GM12878 (cell line): ENCODE measurements at regions not wholly inside any gene's neighbourhood (a gene's known extent, or its start where the extent isn't known, plus 50 kb on each side); places are given as distances from the start of the nearest gene placed in this dataset.

Experiments used
- ATAC-seq: fragments of 200-7000 bp; cut with Tn5 transposase; 3 replicates; pipeline ENCODE4 v1.9.1; 2020; ENCODE audit warnings: mild to moderate bottlenecking, moderate library complexity
- BruUV-seq: library from RNA; stranded (reverse); fragments of 400-500 nt; replicated peaks from 2 replicates; lab custom pipeline; 2021; lab: Mats Ljungman, UMichigan
- CTCF ChIA-PET: fragments of 300-600 bp; sonication (Branson Sonifier 250); formaldehyde crosslinking; extraction: SDS; loops from one replicate; lab custom pipeline; 2021; ENCODE audit warnings: inconsistent platforms; lab: Yijun Ruan, JAX
- POLR2A ChIA-PET: fragments of 350-600 bp; formaldehyde crosslinking; extraction: SDS; loops from one replicate; lab custom pipeline; 2021; ENCODE audit warnings: inconsistent platforms; lab: Charles Lee
- RAD21 ChIA-PET: fragments of 300-600 bp; sonication (Branson Sonifier 250); formaldehyde crosslinking; loops from one replicate; lab custom pipeline; 2023; ENCODE audit warnings: antibody characterized with exemption; ENCODE audit not compliant: unreplicated experiment; lab: Charles Lee
- SMC1A ChIA-PET: fragments of 300-600 bp; sonication (Branson Sonifier 250); formaldehyde crosslinking; loops from one replicate; lab custom pipeline; 2023; ENCODE audit not compliant: unreplicated experiment, uncharacterized antibody; lab: Charles Lee
- DNase-seq: peaks from one replicate; pipeline ENCODE4 v3.0.0-alpha.2; 2011; ENCODE audit warnings: low read depth, low spot score
- FAIRE-seq: peaks from 3 replicates; lab custom pipeline; 2011; peaks lifted over from hg19 to GRCh38; lab: Jason Lieb, UNC
- H2AFZ ChIP-seq: 2 replicates; pipeline ENCODE4 v1.6.0; 2011; ENCODE audit warnings: low read depth, low read length, control low read depth; ENCODE audit not compliant: control insufficient read depth
- H3K27ac ChIP-seq: 2 replicates; pipeline ENCODE4 v1.5.1; 2011; ENCODE audit warnings: control low read depth; ENCODE audit not compliant: control insufficient read depth, insufficient read depth
- H3K27me3 ChIP-seq, 2 experiments: replicated peaks in 1 of 2; 2 replicates each; pipeline versions ENCODE4 v1.6.0 to v1.6.1; 2011; ENCODE audit warnings: low read length in 1 of 2; ENCODE audit not compliant: control insufficient read depth in 2 of 2, insufficient read depth in 2 of 2
- H3K36me3 ChIP-seq, 2 experiments: 2 replicates each; pipeline ENCODE4 v1.5.1; 2011; ENCODE audit warnings: low read length in 1 of 2; ENCODE audit not compliant: control insufficient read depth in 2 of 2, insufficient read depth in 2 of 2
- H3K4me1 ChIP-seq: 2 replicates; pipeline ENCODE4 v1.6.1; 2011; ENCODE audit warnings: mild to moderate bottlenecking, low read length, moderate library complexity, mixed read lengths; ENCODE audit not compliant: control insufficient read depth, insufficient read depth
- H3K4me2 ChIP-seq: 2 replicates; pipeline ENCODE4 v1.6.0; 2011; ENCODE audit warnings: control low read depth; ENCODE audit not compliant: control insufficient read depth, insufficient read depth
- H3K4me3 ChIP-seq: fragments of 200-600 bp; sonication (generic); 2 replicates; pipeline ENCODE4 v1.5.1; 2016
- H3K79me2 ChIP-seq: 2 replicates; pipeline ENCODE4 v1.6.0; 2011; ENCODE audit warnings: low read length; ENCODE audit not compliant: control insufficient read depth, insufficient read depth
- H3K9ac ChIP-seq: 2 replicates; pipeline ENCODE4 v1.8.0; 2011; ENCODE audit warnings: low read length, control low read depth, mixed read lengths; ENCODE audit not compliant: control insufficient read depth, insufficient read depth
- H3K9me3 ChIP-seq: replicated peaks from 3 replicates; pipeline ENCODE4 v1.5.1; 2011; ENCODE audit warnings: mild to moderate bottlenecking, low read length; ENCODE audit not compliant: control insufficient read depth, insufficient read depth
- H4K20me1 ChIP-seq: 2 replicates; pipeline ENCODE4 v1.6.0; 2011; ENCODE audit not compliant: control insufficient read depth, insufficient read depth
- CREM ChIP-seq: IDR thresholded peaks from 2 replicates; pipeline ENCODE4 v1.6.1; 2014; ENCODE audit warnings: antibody characterized with exemption, low read depth
- DPF2 ChIP-seq: fragments of 450-650 bp; IDR thresholded peaks from 2 replicates; pipeline ENCODE4 v1.6.1; 2017; ENCODE audit warnings: mild to moderate bottlenecking
- EGR1 ChIP-seq, 2 experiments: IDR thresholded peaks; 1 replicate in 1 of 2; 2 replicates in 1 of 2; pipeline ENCODE4 v1.6.1; 2011 to 2012; ENCODE audit warnings: low read depth in 2 of 2, low read length in 2 of 2, borderline replicate concordance in 1 of 2, mild to moderate bottlenecking in 1 of 2, moderate library complexity in 1 of 2
- HDAC6 ChIP-seq: fragments of 200-600 bp; sonication (generic); IDR thresholded peaks from one replicate; pipeline ENCODE4 v1.8.0; 2017; ENCODE audit warnings: antibody characterized with exemption; ENCODE audit not compliant: unreplicated experiment
- JUNB ChIP-seq: IDR thresholded peaks from 2 replicates; pipeline ENCODE4 v1.6.1; 2016; ENCODE audit warnings: antibody characterized with exemption, mild to moderate bottlenecking
- POLR2AphosphoS5 ChIP-seq: IDR thresholded peaks from 2 replicates; pipeline ENCODE4 v1.6.1; 2011; ENCODE audit warnings: mild to moderate bottlenecking, low read length, inconsistent platforms
- RAD51 ChIP-seq: fragments of 450-650 bp; IDR thresholded peaks from 2 replicates; pipeline ENCODE4 v1.6.1; 2016; ENCODE audit warnings: moderate library complexity, mild to moderate bottlenecking, inconsistent platforms
- RUNX3 ChIP-seq: IDR thresholded peaks from 2 replicates; pipeline ENCODE4 v1.6.1; 2012; ENCODE audit warnings: low read length, inconsistent platforms
- SMARCA5 ChIP-seq: fragments of 450-650 bp; IDR thresholded peaks from 2 replicates; pipeline ENCODE4 v1.6.1; 2017; ENCODE audit warnings: mild to moderate bottlenecking
- TARDBP ChIP-seq: IDR thresholded peaks from 2 replicates; pipeline ENCODE4 v1.6.1; 2016; ENCODE audit warnings: borderline replicate concordance
- WGBS: methylation state at CpG from one replicate; pipeline ENCODE4 v1.1.6; 2016; ENCODE audit warnings: low lambda C conversion rate; ENCODE audit not compliant: insufficient replicate concordance, insufficient coverage; ENCODE audit errors: missing lambda C conversion rate; 5-methylcytosine and 5-hydroxymethylcytosine counted together
- in situ Hi-C: fragments of 300-500 bp; cut with MboI; formaldehyde crosslinking; loops from 9 replicates; pipeline ENCODE4 v1.14.3; 2018; ENCODE audit warnings: mixed read lengths
- intact Hi-C: fragments of 100-400 bp; cut with micrococcal nuclease; formaldehyde crosslinking; loops from one replicate; pipeline ENCODE4 v1.14.2; 2022; ENCODE audit not compliant: unreplicated experiment
- TF ChIP-seq, protein P1 (sequence below): fragments of 450-650 bp; IDR thresholded peaks from 2 replicates; pipeline ENCODE4 v1.6.1; 2017; ENCODE audit warnings: mild to moderate bottlenecking
- TF ChIP-seq, protein P2 (sequence below): fragments of 450-650 bp; IDR thresholded peaks from 2 replicates; pipeline ENCODE4 v1.6.1; 2016; ENCODE audit warnings: mild to moderate bottlenecking
- TF ChIP-seq, protein P3 (sequence below): fragments of 450-650 bp; IDR thresholded peaks from 2 replicates; pipeline ENCODE4 v1.6.1; 2017; ENCODE audit warnings: mild to moderate bottlenecking, low read depth, inconsistent platforms; ENCODE audit not compliant: poor library complexity, severe bottlenecking
- TF ChIP-seq, protein P4 (sequence below): fragments of 450-650 bp; IDR thresholded peaks from 2 replicates; pipeline ENCODE4 v1.6.1; 2016; ENCODE audit warnings: mild to moderate bottlenecking
- TF ChIP-seq, protein P5 (sequence below): fragments of 450-650 bp; IDR thresholded peaks from 2 replicates; pipeline ENCODE4 v1.6.1; 2017; ENCODE audit warnings: antibody characterized with exemption, mild to moderate bottlenecking, moderate library complexity

DNA sequence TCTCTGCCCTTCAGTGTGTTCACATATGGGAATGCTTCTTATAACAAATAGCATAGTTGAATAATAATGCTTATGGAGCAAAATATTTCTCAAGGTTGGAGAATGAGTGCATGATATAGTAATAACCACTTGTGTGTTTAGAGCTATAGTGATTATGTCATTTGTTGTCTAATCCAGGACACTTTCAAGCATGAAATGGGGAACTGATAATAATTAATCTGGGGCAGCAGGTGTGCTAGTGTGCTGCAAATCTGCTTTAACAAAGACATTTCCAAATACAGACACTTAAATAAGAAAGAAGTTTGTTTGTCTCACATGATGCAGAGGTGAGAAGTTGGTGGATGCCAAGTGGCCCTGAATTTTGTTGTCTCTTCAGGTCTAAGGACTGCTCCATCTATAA lies 579.3 kb upstream of the GRM7 start (continued):
- TF ChIP-seq, protein P1, sequence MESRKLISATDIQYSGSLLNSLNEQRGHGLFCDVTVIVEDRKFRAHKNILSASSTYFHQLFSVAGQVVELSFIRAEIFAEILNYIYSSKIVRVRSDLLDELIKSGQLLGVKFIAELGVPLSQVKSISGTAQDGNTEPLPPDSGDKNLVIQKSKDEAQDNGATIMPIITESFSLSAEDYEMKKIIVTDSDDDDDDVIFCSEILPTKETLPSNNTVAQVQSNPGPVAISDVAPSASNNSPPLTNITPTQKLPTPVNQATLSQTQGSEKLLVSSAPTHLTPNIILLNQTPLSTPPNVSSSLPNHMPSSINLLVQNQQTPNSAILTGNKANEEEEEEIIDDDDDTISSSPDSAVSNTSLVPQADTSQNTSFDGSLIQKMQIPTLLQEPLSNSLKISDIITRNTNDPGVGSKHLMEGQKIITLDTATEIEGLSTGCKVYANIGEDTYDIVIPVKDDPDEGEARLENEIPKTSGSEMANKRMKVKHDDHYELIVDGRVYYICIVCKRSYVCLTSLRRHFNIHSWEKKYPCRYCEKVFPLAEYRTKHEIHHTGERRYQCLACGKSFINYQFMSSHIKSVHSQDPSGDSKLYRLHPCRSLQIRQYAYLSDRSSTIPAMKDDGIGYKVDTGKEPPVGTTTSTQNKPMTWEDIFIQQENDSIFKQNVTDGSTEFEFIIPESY = no peak
- TF ChIP-seq RAD51 (no peak), JUNB (no peak), RUNX3 (no peak)
- TF ChIP-seq, protein P2, sequence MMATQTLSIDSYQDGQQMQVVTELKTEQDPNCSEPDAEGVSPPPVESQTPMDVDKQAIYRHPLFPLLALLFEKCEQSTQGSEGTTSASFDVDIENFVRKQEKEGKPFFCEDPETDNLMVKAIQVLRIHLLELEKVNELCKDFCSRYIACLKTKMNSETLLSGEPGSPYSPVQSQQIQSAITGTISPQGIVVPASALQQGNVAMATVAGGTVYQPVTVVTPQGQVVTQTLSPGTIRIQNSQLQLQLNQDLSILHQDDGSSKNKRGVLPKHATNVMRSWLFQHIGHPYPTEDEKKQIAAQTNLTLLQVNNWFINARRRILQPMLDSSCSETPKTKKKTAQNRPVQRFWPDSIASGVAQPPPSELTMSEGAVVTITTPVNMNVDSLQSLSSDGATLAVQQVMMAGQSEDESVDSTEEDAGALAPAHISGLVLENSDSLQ = no peak
- TF ChIP-seq, protein P3, sequence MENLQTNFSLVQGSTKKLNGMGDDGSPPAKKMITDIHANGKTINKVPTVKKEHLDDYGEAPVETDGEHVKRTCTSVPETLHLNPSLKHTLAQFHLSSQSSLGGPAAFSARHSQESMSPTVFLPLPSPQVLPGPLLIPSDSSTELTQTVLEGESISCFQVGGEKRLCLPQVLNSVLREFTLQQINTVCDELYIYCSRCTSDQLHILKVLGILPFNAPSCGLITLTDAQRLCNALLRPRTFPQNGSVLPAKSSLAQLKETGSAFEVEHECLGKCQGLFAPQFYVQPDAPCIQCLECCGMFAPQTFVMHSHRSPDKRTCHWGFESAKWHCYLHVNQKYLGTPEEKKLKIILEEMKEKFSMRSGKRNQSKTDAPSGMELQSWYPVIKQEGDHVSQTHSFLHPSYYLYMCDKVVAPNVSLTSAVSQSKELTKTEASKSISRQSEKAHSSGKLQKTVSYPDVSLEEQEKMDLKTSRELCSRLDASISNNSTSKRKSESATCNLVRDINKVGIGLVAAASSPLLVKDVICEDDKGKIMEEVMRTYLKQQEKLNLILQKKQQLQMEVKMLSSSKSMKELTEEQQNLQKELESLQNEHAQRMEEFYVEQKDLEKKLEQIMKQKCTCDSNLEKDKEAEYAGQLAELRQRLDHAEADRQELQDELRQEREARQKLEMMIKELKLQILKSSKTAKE = no peak

DNA sequence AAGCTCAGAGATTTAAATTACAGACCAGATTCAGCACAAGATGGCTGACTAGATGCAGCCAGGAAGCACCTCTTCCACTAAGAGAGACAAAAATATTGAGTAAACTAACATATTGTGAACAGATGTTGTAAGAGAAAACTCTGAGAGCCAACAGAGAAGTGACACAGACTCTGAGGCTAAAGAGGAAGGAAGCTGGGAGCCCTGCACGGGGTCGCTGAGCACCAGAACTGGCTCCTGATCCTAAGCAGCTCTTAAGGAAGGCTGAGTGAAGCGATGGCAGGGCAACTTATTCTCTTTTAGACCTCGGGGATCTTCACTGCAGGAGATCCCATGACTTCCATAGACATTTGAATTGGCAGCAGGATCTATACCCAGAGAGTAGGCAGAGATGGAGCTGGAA lies 578.0 kb upstream of the GRM7 start:
- Histone ChIP-seq H3K4me3 (no peak overlapping the region), H3K36me3 (no peaks in the 10 kb centered on the region; a peak in 1 of 4 replicates), H3K27ac (no peak overlapping the region), H3K4me1 (no peaks in the 10 kb centered on the region), H2AFZ (peak overlapping the region; percentile 15), H3K9me3 (no peaks in the 10 kb centered on the region; the same call in 2 of the 3 replicates), H4K20me1 (no peaks in the 10 kb centered on the region), H3K79me2 (no peaks in the 10 kb centered on the region), H3K4me2 (no peak overlapping the region), H3K9ac (no peak overlapping the region), H3K27me3 (no peaks in the 10 kb centered on the region)
- SMC1A ChIA-PET = interaction anchor here (1.2 to 2.2 kb wide), 3 partner anchors 10 to 396 kb away, joined by 3 to 6 read pairs (median 3); no protein-coding TSS in a partner anchor
- CTCF ChIA-PET = no interaction called here
- intact Hi-C loops = no loop called here
- DNase-seq (no peak), ATAC-seq (no peak), FAIRE-seq (no peak)
- POLR2A ChIA-PET = no interaction called here
- RAD21 ChIA-PET = interaction anchor here (0.7 to 1.1 kb wide), 3 partner anchors 25 to 53 kb away, joined by 3 to 4 read pairs (median 4); no protein-coding TSS in a partner anchor
- BruUV-seq = no TSS peak
- WGBS = 16% methylated on average over 4 of the region's 4 CpGs
- in situ Hi-C loops = no loop called here
- TF ChIP-seq SMARCA5 = no peak
- TF ChIP-seq TARDBP = no peak
- TF ChIP-seq, protein P4, sequence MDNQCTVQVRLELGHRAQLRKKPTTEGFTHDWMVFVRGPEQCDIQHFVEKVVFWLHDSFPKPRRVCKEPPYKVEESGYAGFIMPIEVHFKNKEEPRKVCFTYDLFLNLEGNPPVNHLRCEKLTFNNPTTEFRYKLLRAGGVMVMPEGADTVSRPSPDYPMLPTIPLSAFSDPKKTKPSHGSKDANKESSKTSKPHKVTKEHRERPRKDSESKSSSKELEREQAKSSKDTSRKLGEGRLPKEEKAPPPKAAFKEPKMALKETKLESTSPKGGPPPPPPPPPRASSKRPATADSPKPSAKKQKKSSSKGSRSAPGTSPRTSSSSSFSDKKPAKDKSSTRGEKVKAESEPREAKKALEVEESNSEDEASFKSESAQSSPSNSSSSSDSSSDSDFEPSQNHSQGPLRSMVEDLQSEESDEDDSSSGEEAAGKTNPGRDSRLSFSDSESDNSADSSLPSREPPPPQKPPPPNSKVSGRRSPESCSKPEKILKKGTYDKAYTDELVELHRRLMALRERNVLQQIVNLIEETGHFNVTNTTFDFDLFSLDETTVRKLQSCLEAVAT = no peak
- TF ChIP-seq EGR1 (IDR thresholded peaks at IDR 0.05; ENCODE audit: borderline replicate concordance in 1 of 2, low read depth in 2 of 2, low read length in 2 of 2) = no peak
- no peak for TF ChIP-seq DPF2
- TF ChIP-seq, protein P5, sequence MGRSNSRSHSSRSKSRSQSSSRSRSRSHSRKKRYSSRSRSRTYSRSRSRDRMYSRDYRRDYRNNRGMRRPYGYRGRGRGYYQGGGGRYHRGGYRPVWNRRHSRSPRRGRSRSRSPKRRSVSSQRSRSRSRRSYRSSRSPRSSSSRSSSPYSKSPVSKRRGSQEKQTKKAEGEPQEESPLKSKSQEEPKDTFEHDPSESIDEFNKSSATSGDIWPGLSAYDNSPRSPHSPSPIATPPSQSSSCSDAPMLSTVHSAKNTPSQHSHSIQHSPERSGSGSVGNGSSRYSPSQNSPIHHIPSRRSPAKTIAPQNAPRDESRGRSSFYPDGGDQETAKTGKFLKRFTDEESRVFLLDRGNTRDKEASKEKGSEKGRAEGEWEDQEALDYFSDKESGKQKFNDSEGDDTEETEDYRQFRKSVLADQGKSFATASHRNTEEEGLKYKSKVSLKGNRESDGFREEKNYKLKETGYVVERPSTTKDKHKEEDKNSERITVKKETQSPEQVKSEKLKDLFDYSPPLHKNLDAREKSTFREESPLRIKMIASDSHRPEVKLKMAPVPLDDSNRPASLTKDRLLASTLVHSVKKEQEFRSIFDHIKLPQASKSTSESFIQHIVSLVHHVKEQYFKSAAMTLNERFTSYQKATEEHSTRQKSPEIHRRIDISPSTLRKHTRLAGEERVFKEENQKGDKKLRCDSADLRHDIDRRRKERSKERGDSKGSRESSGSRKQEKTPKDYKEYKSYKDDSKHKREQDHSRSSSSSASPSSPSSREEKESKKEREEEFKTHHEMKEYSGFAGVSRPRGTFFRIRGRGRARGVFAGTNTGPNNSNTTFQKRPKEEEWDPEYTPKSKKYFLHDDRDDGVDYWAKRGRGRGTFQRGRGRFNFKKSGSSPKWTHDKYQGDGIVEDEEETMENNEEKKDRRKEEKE = no peak
- no peak for TF ChIP-seq HDAC6
- no peak for TF ChIP-seq POLR2AphosphoS5
- TF ChIP-seq CREM = no peak
